ES-I3 (cell line): ENCODE measurements at regions not wholly inside any gene's neighbourhood (a gene's known extent, or its start where the extent isn't known, plus 50 kb on each side); places are given as distances from the start of the nearest gene placed in this dataset.
"Not testable (repeated sequence)": the region's sequence is repeated elsewhere in the genome, so short reads cannot be mapped to it uniquely, and the experiment has no call there.

Experiments
- H3K36me3 ChIP-seq: 2 replicates; pipeline ENCODE4 v1.6.1; 2013; ENCODE audit warnings: mild to moderate bottlenecking, low read length, control low read depth, moderate library complexity; ENCODE audit not compliant: insufficient read depth
- H3K4me1 ChIP-seq: 2 replicates; pipeline ENCODE4 v1.6.1; 2013; ENCODE audit warnings: mild to moderate bottlenecking, control low read depth, low read length; ENCODE audit not compliant: insufficient read depth
- H3K9ac ChIP-seq: 2 replicates; pipeline ENCODE4 v1.6.1; 2013; ENCODE audit warnings: low read depth, mild to moderate bottlenecking, low read length, moderate library complexity
- H3K9me3 ChIP-seq: 2 replicates; pipeline ENCODE4 v1.6.1; 2013; ENCODE audit warnings: mild to moderate bottlenecking, low read length, moderate library complexity; ENCODE audit not compliant: control insufficient read depth, insufficient read depth

- H3K9ac ChIP-seq: no peak overlapping the region
- H3K9me3 ChIP-seq: no peaks in the 10 kb centered on the region
- H3K4me1 ChIP-seq: no peaks in the 10 kb centered on the region
- no peaks in the 10 kb centered on the region for H3K36me3 ChIP-seq
Measured at GRCh38 chr2:193496786-193497185, 1302.1 kb upstream of the TMEFF2 start.

DNA sequence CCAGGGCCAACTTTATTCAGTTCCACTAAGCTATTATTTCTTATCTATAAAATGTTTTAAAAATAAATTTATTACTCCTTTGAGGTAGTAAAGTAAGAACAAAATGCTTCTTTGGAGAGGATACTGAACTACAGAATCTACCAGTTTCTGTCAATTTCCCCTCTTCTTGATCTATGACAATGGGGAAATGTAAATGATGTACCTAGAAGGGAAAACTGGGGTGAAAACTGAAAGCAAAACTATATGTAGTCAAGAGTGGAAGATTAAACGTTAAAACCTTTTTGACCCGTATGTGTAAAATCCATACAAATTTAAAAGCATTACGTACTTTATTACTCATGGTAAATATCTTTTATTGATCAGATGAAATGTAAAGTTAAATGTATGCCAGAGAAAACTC is 1287.8 kb upstream of the TMEFF2 start:
- H3K4me1 ChIP-seq: 0 out of 2 replicates have a peak, but pooled peaks cover 3% of the 10 kb centered on the region
- H3K9ac ChIP-seq: no peak overlapping the region
- H3K9me3 ChIP-seq: no peaks in the 10 kb centered on the region
- H3K36me3 ChIP-seq: no peaks in the 10 kb centered on the region

GRCh38 chr2:193480187-193480586 is 1285.5 kb upstream of the TMEFF2 start:
- no peaks in the 10 kb centered on the region for H3K36me3 ChIP-seq
- H3K9me3 ChIP-seq: no peaks in the 10 kb centered on the region
- 0 out of 2 replicates have a peak, but pooled peaks cover 3% of the 10 kb centered on the region for H3K4me1 ChIP-seq
- no peak overlapping the region for H3K9ac ChIP-seq

- Histone ChIP-seq H3K4me1 (0 out of 2 replicates have a peak, but pooled peaks cover 3% of the 10 kb centered on the region), H3K9ac (no peak overlapping the region), H3K9me3 (no peaks in the 10 kb centered on the region), H3K36me3 (no peaks in the 10 kb centered on the region)
Measured at GRCh38 chr2:193476171-193476800, 1281.6 kb upstream of the TMEFF2 start.

GRCh38 chr2:193475038-193475437 is 1280.3 kb upstream of the TMEFF2 start:
- H3K36me3 ChIP-seq: no peaks in the 10 kb centered on the region
- H3K9me3 ChIP-seq: no peaks in the 10 kb centered on the region
- H3K4me1 ChIP-seq: 0 out of 2 replicates have a peak, but pooled peaks cover 3% of the 10 kb centered on the region
- no peak overlapping the region for H3K9ac ChIP-seq

DNA sequence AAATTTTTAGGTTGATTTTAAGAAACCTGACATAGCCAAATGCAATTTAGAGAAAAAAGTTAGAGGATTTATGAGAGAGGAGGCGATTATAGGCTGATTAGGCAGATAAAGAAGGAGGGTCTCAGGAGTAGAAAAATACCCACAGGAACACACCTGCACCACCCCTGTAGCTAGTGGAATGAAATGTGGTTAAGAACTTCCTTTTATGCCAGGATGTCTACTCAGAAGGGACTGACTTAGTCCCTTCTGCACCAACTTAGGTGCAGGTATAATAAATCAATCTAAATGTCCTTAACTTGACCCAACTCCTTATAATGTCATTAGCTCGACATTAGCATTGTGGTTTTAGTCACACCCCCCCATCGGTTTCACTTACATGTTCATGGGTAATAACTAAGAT is 1274.5 kb upstream of the TMEFF2 start:
- no peaks in the 10 kb centered on the region for H3K36me3 ChIP-seq
- H3K9me3 ChIP-seq: 0 out of 2 replicates have a peak, but pooled peaks cover 1% of the 10 kb centered on the region
- no peak overlapping the region for H3K9ac ChIP-seq
- H3K4me1 ChIP-seq: no peaks in the 10 kb centered on the region

DNA sequence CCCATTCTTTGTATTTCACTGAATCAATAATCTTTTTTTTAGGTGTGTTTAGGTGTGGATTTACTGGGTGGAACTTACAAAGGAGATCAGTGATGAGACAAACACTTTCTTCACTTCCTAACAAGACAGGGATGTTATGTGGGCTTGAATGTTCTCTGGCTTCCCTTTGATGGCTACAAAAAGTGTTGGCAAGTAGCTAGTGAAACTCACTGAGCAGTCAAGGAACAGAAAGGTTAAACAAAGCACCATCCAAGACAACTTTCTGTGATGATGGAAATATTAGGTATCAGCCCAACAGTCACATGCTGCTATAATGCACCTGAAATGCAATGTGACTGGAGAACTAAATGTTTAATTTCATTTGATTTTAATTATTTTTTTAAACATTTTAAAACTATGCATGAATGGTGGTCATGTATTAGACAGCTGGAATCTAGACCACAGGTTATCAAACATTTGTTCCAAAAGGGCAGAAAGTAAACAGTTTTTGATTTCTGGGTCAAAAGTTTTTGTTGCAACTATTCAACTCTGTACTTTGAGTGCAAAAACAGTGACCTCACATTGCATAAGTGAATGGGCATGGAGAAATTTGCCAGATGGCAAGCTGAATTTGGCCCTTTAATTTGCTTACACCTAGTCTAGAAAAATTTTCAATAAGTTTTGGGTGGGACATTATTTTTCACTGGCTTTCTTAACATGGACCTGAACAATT is 1272.7 kb upstream of the TMEFF2 start:
- H3K36me3 ChIP-seq: no peaks in the 10 kb centered on the region
- 0 out of 2 replicates have a peak, but pooled peaks cover 3% of the 10 kb centered on the region for H3K9me3 ChIP-seq
- no peak overlapping the region for H3K9ac ChIP-seq
- H3K4me1 ChIP-seq: no peaks in the 10 kb centered on the region

- no peak overlapping the region for H3K9ac ChIP-seq
- H3K9me3 ChIP-seq: 0 out of 2 replicates have a peak, but pooled peaks cover 3% of the 10 kb centered on the region
- H3K4me1 ChIP-seq: no peaks in the 10 kb centered on the region
- H3K36me3 ChIP-seq: no peaks in the 10 kb centered on the region
Measured at GRCh38 chr2:193463011-193463410, 1268.3 kb upstream of the TMEFF2 start.

- Histone ChIP-seq H3K9me3 (0 out of 2 replicates have a peak, but pooled peaks cover 3% of the 10 kb centered on the region), H3K36me3 (no peaks in the 10 kb centered on the region), H3K4me1 (no peaks in the 10 kb centered on the region), H3K9ac (no peak overlapping the region)
Measured at GRCh38 chr2:193462411-193462810, 1267.7 kb upstream of the TMEFF2 start.

- Histone ChIP-seq H3K4me1 (no peaks in the 10 kb centered on the region), H3K9ac (no peak overlapping the region), H3K9me3 (0 out of 2 replicates have a peak, but pooled peaks cover 3% of the 10 kb centered on the region), H3K36me3 (no peaks in the 10 kb centered on the region)
Measured at GRCh38 chr2:193461431-193461934, 1266.8 kb upstream of the TMEFF2 start.

DNA sequence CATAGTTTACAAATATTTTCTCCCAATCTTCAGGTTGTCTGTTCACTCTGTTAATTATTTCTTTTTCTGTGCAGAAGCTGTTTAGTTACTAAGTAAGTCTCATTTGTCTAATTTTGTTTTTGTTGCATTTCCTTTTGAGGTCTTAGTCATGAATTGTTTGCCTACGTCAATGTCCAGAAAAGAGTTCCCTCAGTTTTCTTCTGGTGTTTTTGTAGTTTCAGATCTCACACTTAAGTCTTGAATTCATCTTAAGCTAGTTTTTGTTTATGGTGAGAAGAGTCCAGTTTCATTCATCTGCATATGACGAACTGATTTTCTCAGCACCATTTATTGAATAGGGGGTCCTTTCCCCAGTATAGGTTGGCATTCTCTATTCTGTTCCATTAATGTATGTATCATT is 1252.2 kb upstream of the TMEFF2 start:
- Histone ChIP-seq H3K36me3 (no peaks in the 10 kb centered on the region), H3K9me3 (no peaks in the 10 kb centered on the region), H3K9ac (no peak overlapping the region), H3K4me1 (no peaks in the 10 kb centered on the region)

- H3K9ac ChIP-seq: no peak overlapping the region
- no peaks in the 10 kb centered on the region for H3K36me3 ChIP-seq
- no peaks in the 10 kb centered on the region for H3K4me1 ChIP-seq
- H3K9me3 ChIP-seq: no peaks in the 10 kb centered on the region
Measured at GRCh38 chr2:193442293-193442692, 1247.6 kb upstream of the TMEFF2 start.

DNA sequence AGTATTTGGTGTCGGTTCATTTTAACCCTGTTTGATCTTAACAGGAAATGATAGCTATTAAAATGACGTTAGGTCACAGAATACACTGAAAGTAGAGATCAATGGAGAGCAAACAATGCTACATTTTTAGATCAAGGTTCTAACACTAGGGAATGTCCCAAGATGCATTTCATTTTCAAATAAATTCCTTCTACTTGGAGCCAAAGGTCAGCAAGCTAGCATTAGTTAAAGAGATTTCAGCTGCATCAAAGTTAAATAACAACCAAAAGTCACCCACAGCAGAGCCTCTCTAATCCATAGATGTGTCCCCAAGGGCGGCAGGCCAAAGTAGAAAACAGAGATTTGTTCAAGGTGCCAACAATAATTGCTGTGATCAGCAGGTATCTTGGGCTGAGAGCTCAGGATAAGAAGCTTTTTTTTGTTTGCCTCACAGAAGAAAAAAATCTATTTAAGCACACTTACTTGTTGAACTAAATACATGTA is 1233.6 kb upstream of the TMEFF2 start:
- Histone ChIP-seq H3K4me1 (no peaks in the 10 kb centered on the region), H3K9ac (no peak overlapping the region), H3K36me3 (no peaks in the 10 kb centered on the region), H3K9me3 (no peaks in the 10 kb centered on the region)

- H3K36me3 ChIP-seq, H3K9ac ChIP-seq, H3K9me3 ChIP-seq, H3K4me1 ChIP-seq: not testable (repeated sequence)
Measured at GRCh38 chr2:193412368-193412767, 1217.6 kb upstream of the TMEFF2 start.

DNA sequence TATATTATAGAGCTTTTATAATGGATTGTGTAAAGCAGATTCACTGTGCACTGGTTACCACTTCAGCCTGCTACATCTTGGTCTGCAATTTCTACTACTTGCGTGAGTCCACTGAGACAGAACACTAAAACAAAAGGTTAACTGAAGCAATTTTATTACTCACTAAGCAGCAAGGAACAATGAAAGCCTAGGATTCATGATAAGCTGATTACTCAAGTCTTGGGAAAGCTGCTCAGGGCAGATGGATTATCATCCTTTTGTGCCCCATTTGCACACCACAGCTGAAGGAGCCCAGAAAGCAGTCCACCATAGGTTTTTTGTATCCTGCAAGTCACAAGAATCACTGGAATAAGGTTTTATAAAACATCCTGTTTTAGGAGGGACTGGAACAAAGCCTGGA is 1215.2 kb upstream of the TMEFF2 start:
- H3K36me3 ChIP-seq: no peaks in the 10 kb centered on the region
- no peaks in the 10 kb centered on the region for H3K4me1 ChIP-seq
- H3K9ac ChIP-seq: no peak overlapping the region
- no peaks in the 10 kb centered on the region for H3K9me3 ChIP-seq
